ENCODE measurements at regions not wholly inside any gene's neighbourhood (a gene's known extent, or its start where the extent isn't known, plus 50 kb on each side); places are given as distances from the start of the nearest gene placed in this dataset.
"Not testable (repeated sequence)": the region's sequence is repeated elsewhere in the genome, so short reads cannot be mapped to it uniquely, and the experiment has no call there.

DNA sequence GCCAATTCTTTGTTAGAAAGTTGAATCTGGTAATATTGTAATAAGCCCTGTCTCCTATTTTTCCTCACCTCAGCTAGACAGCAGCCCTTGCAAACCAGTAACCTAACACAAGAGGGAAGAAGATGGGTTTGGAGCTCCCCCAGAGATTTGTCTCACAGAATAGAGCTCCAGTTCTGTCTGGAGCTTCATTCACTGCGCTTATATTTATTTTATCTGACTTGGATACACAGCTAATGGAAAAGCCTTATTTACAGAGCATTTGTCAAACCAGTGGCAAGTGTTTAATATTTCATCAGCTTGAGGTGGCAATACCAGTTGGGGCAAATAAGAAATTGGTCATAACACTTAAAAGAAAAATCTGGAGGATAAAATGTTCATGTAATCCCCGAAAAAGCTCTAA, 1094.0 kb downstream of the FSCB start:
- no peak for DNase-seq (ENCODE audit: low read depth in 3 of 3)

DNA sequence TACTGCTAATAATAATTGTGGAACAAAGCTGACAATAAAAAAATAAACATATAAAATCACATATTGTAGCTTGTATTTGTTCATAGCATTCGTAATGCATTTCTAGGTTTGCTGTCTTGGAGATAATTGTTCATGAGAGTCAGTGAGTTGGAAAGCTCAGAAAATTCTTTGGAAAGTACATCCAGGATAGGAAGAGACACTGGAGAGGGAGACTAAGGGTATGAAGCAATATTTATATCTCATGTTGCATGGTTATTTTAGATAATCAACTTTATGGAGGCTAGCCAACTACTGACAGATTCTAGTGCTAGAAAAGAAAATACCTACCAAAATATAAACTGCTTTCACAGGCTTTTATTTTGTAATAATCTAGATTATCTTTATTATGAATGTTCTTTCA, 1095.2 kb downstream of the FSCB start:
- DNase-seq (ENCODE audit: low read depth in 3 of 3): no peak

DNA sequence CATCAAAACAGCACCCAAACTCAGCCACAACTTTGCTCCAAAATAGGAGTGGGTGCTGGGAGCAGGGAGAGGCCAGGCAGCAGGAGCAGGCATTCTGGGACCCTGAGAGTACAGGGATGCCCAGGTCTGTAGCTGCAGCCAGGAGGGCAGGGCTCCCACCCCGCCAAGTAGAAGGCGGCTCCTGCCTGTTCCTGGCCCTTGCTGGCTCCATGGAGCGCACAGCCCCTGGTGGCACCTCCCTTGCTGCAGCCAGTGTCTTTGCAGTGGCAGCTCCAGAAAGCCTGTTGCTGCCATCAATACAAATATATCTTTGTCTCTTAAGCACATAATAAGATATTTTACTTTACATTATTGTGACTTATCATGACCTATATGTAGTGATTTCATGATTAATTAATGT, 1096.5 kb downstream of the FSCB start:
- no peak for DNase-seq (ENCODE audit: low read depth in 3 of 3)

DNA sequence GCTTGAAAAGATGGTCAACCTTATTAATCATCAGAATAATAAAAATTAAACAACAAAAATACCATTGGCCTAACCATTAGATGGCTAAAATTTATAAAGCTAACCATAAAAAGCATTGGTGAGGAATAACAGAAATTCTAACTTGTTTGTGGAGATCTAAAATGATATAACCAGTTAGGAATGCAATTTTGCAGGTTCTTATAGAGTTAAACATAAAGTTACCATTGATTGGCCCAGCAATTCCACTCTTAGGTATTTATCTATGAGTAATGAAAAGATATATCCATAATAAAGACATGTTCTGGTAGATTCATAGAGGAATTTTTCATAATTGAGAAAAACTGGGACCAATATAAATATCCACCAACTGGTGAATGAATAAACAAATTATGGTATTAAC, 1098.6 kb downstream of the FSCB start:
- DNase-seq (ENCODE audit: low read depth in 3 of 3): no peak

DNA sequence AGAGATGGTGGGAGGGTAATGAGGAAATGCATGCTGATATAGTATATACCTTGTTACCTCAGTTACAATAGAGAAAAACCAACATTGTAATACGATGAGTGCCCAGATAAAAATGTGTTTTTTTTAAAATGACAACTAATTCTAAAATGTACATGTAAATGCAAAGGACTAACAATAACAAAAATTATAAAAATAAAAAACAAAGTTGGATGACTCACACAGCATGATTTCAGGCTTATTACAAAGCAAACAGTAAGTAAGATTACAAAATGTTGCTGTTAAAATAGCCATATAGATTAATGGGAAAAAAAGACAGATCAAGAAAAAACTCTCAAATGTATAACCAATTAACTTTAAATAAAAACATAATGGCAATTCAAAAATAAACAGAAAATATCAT, 1099.4 kb downstream of the FSCB start:
- no peak for DNase-seq (ENCODE audit: low read depth in 3 of 3)

DNA sequence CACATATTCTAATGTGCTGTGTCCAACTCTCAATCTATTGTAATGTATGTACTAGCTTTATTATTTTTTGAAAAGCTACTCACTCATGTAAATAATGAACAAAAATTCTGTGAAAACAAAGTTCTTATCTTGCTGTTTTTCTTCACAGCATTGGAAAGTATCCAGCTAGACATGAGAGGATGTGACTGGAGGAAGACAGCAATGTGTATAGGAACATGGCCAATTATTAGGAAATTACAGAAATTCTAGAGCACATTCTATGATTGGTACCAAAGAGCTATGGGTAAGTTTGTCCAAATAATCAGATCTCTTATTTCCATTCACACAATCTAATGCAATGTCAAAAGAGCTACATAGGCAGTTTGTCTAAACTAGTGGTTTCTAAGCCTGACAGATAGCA, 1100.2 kb downstream of the FSCB start:
- no peak for DNase-seq (ENCODE audit: low read depth in 3 of 3)

DNA sequence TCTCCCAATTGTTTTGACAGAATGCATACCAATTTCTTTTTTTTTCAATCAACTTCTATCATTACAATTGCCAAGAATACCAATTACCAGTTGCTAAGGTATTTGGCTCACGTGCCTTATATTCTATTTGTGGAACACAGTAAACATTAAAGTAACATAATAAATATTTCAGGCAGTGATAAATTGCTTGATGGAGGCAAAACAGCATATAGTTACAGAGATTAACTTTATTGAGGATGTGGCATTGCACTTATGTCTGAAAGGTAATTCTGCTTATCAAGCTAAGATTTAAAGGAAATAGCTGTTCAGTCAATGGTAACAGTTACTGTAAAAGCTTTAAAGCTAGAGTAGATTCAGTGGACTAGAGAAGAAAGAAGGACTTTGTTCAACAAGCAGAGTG, 1107.8 kb downstream of the FSCB start:
- DNase-seq (ENCODE audit: low read depth in 3 of 3): no peak

DNA sequence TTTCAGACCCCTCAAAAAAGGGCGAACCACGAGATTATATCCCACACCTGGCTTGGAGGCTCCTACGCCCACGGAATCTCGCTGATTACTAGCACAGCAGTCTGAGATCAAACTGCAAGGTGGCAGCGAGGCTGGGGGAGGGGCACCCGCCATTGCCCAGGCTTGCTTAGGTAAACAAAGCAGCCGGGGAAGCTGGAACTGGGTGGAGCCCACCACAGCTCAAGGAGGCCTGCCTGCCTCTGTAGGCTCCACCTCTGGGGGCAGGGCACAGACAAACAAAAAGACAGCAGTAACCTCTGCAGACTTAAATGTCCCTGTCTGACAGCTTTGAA, 1136.6 kb downstream of the FSCB start:
- DNase-seq (ENCODE audit: low read depth in 3 of 3): not testable (repeated sequence)

DNA sequence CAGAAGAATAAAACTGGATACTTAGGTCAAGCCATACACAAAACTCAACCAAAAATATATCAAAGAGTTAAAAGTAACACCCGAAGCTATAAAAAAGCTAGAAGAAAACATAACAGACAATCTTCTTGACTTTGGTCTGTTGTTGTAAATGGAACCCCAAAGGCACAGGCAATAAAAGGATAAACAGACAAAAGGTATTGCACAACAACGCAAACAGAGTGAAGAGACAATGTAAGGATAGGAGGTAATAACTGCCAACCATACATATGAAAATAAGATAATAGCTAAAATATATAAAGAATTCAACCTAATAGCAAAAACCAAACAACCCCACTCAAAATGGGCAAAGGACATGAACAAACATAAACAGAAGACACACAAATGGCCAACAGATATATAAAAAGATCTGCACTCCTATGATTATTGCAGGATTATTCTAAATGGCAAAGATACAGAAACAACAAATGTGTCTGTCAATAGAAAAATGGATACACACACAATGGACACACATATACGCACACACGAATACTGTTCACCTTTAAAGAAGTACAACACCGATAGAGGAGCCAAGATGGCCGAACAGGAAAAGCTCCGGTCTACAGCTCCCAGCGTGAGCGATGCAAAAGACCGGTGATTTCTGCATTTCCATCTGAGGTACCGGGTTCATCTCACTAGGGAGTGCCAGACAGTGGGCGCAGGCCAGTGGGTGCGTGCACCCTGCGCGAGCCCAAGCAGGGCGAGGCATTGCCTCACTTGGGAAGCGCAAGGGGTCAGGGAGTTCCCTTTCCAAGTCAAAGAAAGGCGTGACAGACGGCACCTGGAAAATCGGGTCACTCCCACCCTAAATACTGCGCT, 1137.1 kb downstream of the FSCB start:
- DNase-seq (ENCODE audit: low read depth in 3 of 3): no peak

DNA sequence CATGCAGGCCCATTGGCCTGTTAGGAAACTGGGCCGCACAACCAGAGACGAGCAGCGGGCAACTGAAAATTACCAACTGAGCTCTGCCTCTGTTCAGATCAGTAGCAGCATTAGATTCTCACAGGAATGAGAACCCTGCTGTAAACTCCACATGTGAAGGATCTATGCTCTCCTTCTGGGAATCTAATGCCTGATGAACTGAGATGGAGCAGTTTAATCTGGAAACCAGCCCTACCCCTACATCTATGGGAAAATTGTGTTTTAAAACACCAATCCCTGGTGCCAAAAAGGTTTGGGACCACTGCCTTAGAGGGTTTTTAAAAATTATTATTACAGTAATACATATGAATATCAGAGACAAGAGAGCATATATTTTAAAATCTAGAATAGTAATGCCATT, 1144.5 kb downstream of the FSCB start:
- DNase-seq (ENCODE audit: low read depth in 3 of 3): no peak

DNA sequence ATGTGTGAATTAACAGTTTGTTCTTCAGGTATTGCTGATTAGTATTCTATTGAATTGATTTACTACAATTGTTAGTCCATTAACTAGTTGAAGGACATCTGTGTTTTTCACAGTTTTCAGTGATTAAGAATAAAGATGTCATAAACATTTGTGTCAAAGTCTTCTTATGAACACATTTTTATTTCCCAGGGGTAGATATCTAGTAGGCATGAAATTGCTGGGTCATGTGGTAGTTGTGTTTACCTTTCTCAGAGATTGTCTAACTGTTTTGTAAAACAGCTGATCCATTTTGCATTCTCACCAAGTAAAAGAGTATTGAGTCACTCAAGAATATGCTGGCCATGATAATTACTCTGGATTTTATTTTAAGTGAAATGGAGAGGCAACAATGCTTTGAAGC, 1145.3 kb downstream of the FSCB start:
- no peak for DNase-seq (ENCODE audit: low read depth in 3 of 3)

DNA sequence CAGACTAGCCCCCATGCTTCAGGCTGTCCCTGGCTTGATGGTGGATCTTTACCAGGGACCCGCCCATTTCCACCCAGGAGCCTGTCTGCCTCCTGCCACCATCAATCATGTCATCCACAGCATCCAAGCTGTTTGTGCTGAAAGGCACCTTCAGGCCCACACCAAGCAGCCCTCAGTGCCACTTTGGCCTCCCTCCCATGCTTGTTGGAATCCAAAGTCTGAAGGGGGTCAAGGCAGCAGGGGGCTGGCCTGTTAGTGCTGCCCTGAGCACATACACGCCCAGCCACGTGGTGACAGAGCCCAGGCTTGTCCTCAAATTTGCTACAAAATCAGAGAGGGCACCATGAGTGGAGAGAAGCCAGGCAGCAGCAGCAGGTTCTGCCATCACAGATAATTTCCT, 1146.8 kb downstream of the FSCB start:
- no peak for DNase-seq (ENCODE audit: low read depth in 3 of 3)

DNA sequence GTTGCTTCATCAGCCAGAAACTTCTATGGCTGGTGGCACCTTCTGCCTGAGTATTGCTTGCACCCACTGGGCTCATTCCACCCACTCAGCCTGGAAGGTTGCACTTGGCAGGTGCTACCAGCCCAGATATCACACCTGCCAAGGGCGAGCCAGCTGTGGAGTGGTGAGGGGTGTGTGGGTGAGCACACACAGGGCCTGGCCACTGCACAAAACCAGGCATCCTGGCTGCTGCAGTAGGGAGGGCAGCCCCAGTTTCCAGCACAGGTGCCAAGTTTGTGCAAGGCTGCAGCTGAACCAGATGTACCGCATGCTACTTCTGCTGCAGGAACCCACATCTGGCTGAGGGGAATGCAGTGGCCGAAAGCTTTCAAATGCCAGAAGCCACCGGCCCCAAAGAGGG, 1147.8 kb downstream of the FSCB start:
- DNase-seq (ENCODE audit: low read depth in 3 of 3): no peak

DNA sequence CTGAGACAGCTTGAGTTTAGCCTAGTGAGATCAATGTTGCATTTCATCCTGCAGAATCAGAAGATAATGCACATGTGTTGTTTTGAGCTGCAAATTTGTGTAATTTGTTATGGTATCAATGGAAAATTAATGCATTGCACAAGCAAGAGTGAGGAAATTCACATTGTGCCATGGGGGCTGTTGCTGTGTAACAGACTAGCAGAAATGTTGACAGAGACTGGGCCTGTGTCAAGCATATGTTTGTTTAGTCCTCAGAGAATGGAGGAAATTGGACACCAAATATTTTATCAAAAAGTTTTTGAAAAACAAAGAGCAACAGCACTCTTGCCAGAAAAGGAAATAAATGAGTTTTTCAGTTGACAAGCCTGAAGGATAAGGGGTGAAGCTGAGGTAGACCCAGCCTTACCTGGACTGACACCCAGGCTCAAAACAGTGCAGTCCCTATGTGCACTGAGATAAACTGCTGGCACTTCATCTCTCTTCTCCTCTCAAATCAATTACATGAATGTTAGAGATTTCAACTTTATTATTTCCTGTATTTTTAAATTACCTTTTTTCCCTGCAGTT, 1150.0 kb downstream of the FSCB start:
- no peak for DNase-seq (ENCODE audit: low read depth in 3 of 3)

DNA sequence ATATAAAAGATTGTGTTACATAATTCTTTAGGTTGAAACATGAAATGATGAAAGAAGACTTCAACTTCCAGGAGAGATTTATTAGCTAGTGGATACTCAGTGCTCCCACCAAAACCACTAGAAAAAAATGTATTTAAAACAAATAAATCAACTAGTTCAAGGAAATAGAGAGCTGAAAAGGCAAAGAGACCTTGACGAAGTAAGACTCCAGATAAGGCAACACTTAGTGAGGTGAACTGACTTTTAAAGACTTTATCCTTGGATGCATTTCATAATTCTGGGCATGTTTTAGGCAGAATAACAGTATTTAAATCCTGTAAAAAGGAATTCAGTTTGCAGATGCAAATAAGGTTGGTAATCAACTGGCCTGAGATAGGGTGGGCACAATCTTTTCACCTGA, 1150.7 kb downstream of the FSCB start:
- DNase-seq (ENCODE audit: low read depth in 3 of 3): no peak

DNA sequence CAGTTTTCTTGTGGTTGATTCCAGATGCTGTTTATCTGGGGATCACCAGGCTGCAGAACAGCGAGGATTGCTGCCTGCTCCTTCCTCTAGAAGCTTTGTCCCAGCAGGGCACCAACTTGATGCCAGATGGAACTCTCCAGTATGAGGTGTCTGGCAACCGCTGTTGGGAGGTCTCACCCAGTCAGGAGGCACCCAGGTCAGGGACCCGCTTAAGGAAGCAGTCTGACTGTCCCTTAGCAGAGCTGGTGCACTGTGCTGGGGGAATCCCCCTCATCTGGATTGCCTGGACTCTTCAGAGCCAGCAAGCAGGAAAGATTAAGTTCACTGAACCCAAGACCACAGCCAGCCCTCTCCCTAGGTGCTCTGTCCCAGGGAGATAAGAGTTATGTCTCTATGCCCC, 1165.2 kb downstream of the FSCB start:
- DNase-seq (ENCODE audit: low read depth in 3 of 3): no peak

DNA sequence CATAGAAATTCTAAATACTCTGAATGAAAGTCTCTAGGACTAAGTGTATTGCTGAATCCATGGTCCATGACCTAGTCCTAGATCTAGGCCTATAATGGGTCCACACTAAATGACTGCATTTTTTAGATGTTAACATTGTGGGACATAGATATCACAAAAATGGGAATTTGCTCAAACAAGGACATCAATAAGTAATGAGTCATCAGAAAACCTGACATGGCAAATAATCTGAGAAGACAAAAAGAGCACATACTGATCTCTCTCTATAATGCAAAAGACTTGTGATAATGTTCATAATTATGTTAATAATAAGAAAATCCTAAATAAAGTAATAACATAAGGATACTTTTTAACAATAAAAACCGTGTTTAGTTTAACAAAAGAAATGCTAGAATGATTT, 1168.4 kb downstream of the FSCB start:
- no peak for DNase-seq (ENCODE audit: low read depth in 3 of 3)

DNA sequence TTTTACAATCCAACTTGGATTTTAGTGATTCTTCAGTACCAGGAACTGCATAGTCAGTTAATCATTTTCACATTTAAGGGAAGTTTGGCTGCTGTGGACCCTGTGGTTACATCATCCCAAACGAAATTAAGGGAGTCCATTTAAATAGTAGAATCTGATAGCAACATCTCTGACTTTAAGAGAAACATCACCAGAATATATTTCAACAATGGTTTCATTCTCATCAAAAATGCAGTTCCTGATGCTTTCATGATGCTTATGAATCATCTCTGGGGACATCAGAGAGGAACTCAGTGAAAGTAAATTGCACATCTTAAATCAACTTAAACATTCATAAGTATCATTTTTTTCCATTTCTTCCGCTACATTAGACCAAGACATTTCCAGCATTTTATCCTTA, 1170.7 kb downstream of the FSCB start:
- DNase-seq (ENCODE audit: low read depth in 3 of 3): no peak

DNA sequence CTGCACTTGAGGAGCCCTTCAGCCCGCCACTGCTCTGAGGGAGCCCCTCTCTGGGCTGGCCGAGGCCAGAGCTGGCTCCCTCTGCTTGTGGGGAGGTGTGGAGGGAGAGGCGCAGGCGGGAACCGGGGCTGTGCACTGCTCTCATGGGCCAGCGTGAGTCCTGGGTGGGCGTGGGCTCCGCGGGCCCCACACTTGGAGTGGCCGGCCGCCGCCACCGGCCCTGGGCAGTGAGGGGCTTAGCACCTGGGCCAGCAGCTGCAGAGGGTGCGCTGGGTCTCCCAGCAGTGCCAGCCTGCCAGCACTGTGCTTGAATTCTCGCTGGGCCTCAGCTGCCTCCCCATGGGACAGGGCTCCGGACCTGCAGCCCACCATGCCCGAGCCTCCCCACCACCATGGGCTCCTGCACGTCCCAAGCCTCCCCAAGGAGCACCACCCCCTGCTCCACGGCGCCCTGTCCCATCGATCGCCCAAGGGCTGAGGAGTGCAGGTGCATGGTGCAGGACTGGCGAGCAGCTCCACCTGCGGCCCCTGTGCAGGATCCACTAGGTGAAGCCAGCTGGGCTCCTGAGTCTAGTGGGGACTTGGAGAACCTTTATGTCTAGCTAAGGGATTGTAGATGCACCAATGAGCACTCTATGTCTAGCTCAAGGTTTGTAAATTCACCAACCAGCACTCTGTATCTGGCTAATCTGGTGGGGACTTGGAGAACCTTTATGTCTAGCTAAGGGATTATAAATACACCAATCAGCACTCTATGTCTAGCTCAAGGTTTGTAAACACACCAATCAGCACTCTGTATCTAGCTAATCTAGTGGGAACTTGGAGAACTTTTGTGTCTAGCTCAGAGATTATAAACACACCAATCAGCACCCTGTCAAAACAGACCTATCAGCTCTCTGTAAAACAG, 1180.3 kb downstream of the FSCB start:
- DNase-seq (ENCODE audit: low read depth in 3 of 3): not testable (repeated sequence)

DNA sequence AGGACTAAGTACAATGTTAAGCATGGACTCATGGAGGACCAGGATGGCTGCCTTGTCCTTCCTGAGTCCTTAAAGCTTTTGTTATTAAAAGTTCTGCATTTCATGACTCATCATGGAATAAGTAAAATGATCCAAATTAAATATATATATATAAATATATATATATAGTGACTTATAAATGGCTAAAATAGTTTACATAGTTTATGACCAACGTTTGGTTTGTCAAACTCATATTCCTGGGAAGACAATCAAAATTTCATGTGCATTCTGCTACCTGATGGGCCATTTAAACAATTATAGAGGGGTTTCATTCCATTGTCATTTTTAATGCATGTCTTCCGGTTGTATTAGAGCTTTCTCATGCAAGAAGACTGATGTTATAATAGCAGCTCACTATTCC, 1190.7 kb downstream of the FSCB start:
- DNase-seq (ENCODE audit: low read depth in 3 of 3): no peak

DNA sequence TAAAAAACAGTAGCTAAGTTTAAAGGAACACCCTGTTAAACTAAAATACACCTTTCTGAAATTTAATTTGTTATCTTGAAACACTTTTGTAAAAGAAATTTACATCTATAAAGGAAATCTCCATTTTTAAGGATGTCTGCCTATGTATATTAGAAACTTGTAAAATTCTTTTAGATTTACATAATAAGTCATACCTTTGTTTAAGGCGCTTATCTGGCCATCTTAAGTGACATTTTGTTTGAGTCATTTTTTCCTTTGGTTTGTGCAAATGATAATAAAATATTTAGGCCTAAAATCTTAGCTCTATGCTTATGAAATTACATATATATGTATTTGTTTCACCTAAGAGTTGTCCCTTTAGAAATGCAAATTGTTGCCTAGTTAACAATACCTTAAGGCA, 1193.4 kb downstream of the FSCB start:
- DNase-seq (ENCODE audit: low read depth in 3 of 3): no peak

DNA sequence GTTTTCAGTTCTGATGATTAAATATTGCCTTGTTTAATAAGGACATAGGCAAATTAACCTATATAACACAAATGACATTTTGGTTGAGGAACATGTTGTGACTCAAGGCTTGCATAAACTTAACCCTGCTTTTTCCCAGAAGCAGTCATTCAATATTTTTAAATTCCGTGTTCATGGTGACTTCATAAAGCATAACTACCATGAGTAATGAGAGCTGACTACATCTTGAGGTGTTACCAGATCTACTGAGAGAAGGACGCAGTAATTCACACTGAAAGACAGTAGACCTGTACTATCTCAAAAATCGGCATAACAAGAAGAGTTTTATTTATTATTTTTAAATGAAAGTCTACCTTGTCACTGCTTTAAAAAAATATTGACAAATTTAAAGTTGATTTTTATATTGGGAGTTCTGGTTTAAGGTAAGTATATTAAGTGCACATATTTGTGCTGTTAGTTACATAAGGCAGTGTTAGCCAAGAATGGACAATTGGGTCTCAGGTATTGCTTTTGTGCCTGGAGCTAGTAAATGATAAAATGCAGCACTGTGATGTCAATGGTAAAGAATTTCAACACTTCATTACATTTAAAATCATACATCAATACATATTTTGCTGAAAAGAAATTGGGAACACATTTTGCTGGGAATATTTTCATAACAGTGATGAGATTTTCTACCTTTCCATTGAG, 1198.5 kb downstream of the FSCB start:
- DNase-seq (ENCODE audit: low read depth in 3 of 3): no peak
